ENCODE measurements at regions not wholly inside any gene's neighbourhood (a gene's known extent, or its start where the extent isn't known, plus 50 kb on each side); places are given as distances from the start of the nearest gene placed in this dataset.

DNA sequence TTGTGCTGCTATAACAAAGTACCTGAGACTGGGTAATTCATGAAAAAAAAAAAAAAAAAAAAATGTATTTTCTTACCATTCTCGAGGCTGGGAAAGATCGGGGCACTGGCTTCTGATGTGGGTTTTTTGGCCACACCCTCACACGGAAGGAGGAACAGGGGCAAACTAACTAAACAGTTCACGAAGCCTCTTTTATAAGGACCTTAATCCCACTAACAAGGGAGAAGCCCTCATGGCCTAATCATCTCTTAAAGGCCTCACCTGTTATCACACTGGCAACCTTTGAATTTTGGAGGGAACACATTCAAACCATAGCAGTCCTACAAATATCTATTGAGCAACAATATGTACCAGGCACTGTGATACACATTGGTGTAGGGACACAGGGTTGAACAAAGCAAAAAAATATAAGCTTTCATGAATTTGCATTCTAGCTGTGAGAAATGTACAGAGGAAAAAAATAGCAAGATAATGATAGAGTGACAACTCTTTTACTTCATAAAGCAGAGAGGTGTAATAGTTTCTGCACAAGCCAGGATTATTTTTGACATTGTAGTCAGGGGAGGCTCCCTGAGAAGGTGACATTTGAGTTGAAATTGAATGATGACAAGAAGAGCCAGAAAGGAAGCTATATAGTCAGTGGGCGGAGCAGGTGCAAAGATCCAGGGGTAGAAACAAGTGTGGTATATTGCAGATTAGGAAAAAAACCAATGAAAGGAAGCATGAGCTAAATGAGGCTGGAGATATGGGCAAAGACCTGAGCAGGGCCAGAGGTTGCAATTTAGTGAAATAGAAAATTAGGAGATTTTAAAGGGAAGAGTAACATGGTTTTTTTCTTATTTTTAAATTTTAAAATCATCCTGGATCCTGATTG is 68.1 kb upstream of the GRAMD2B start:
- DNase-seq: peak in 1 of 3 donors; percentile 16
- H3K27ac Mint-ChIP-seq: peak overlapping the region in 1 of 3 donors; percentile 1

DNA sequence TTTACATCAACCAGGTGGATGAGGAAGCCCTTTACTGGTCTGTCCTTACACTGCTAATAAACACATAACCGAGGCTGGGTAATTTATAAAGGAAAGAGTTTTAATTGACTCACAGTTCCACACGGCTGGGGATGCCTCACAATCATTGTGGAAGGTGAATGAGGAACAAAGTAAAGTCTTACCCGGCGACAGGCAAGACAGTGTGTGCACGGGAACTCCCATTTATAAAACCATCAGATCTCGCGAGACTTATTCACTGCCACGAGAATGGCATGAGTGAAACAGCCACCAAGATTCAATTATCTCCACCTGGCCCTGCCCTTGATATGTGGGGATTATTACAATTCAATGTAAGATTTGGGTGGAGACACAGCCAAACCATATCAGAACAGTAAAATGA is 67.3 kb upstream of the GRAMD2B start:
- Mint-ChIP-seq H3K9me3 (no peaks in the 10 kb centered on the region), H3K4me1 (peaks cover 0 to 12% (median 5%) of the 10 kb centered on the region in 4 donors), H3K27me3 (peaks cover 21% of the 10 kb centered on the region), H3K36me3 (no peaks in the 10 kb centered on the region), H3K4me3 (no peak overlapping the region), H3K27ac (no peak overlapping the region)
- no peak overlapping the region for H3K4me3 ChIP-seq (ENCODE audit: low read depth, low read length)
- H3K27ac ChIP-seq (ENCODE audit: insufficient read depth, low read length, poor library complexity, severe bottlenecking): no peak overlapping the region
- no peaks in the 10 kb centered on the region for H3K9me3 ChIP-seq (ENCODE audit: control insufficient read depth in 2 of 2, low read length in 2 of 2)
- no peaks in the 10 kb centered on the region for H3K36me3 ChIP-seq (ENCODE audit: control insufficient read depth, insufficient read depth, low read length)
- ATAC-seq (ENCODE audit: low read depth in 2 of 2) (no peak), DNase-seq (no peak)
- peaks cover 16% of the 10 kb centered on the region for H3K27me3 ChIP-seq (ENCODE audit: control insufficient read depth, insufficient read depth, low read length)
- H3K4me1 ChIP-seq (ENCODE audit: control insufficient read depth, insufficient read depth, low read length, poor library complexity, severe bottlenecking): no peaks in the 10 kb centered on the region

More for the DNA sequence above, 68.1 kb upstream of the GRAMD2B start:
- H3K27me3 ChIP-seq (ENCODE audit: control insufficient read depth, insufficient read depth, low read length): peaks cover 13% of the 10 kb centered on the region
- no peaks in the 10 kb centered on the region for H3K4me1 ChIP-seq (ENCODE audit: control insufficient read depth, insufficient read depth, low read length, poor library complexity, severe bottlenecking)
- no peak overlapping the region for H3K4me3 Mint-ChIP-seq
- no peaks in the 10 kb centered on the region for H3K36me3 Mint-ChIP-seq
- H3K36me3 ChIP-seq (ENCODE audit: control insufficient read depth, insufficient read depth, low read length): no peaks in the 10 kb centered on the region
- H3K4me1 Mint-ChIP-seq: peaks cover 0 to 12% (median 5%) of the 10 kb centered on the region in 4 donors
- no peak for ATAC-seq (ENCODE audit: low read depth in 2 of 2)
- no peak overlapping the region for H3K4me3 ChIP-seq (ENCODE audit: low read depth, low read length)
- no peak overlapping the region for H3K27ac ChIP-seq (ENCODE audit: insufficient read depth, low read length, poor library complexity, severe bottlenecking)
- H3K27me3 Mint-ChIP-seq: peaks cover 19% of the 10 kb centered on the region
- no peaks in the 10 kb centered on the region for H3K9me3 ChIP-seq (ENCODE audit: control insufficient read depth in 2 of 2, low read length in 2 of 2)
- H3K9me3 Mint-ChIP-seq: no peaks in the 10 kb centered on the region

DNA sequence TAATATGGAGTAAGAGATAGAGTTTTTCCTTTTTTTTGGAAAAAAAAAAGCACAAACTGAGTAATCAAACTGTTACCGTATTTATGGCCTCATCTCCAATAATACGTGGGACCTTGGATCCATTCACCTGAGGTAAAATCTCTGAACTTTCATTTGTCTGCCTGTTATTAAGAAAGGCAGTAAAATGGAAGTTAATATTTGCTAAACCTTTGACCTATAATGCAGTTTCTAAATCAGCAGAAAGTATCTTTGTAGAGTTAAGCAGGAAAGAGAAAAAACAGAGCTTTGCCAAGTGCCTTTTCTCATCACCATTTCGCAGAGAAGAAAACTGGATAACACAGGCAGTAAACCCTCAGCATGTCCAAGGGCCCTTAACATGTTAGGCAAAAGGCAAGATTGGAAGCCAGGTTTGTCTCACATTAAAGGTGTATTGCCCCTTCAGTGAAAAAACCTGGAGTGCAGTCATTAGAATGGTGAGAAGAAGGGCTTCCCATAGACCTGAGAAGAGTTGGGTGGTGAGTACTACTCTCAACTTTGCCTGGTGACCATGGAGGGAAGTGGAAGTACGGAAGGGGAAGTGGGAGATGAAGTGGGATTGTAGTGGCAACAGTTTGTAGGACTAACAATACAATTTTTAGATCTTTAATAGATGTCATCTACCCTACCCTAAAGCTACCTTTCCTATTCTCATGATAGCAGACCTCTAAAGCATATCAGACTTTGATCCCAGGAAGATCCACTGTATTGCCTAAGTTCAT is 65.4 kb upstream of the GRAMD2B start:
- Histone ChIP-seq H3K4me1 (ENCODE audit: control insufficient read depth, insufficient read depth, low read length, poor library complexity, severe bottlenecking) (no peaks in the 10 kb centered on the region), H3K4me3 (ENCODE audit: low read depth, low read length) (no peak overlapping the region), H3K36me3 (ENCODE audit: control insufficient read depth, insufficient read depth, low read length) (no peaks in the 10 kb centered on the region), H3K27ac (ENCODE audit: insufficient read depth, low read length, poor library complexity, severe bottlenecking) (no peak overlapping the region), H3K27me3 (ENCODE audit: control insufficient read depth, insufficient read depth, low read length) (peaks cover 21% of the 10 kb centered on the region), H3K9me3 (ENCODE audit: control insufficient read depth in 2 of 2, low read length in 2 of 2) (no peaks in the 10 kb centered on the region)
- Mint-ChIP-seq H3K4me3 (no peak overlapping the region), H3K27me3 (peaks cover 27% of the 10 kb centered on the region), H3K4me1 (peaks cover 0 to 12% (median 5%) of the 10 kb centered on the region in 4 donors), H3K36me3 (no peaks in the 10 kb centered on the region), H3K27ac (no peak overlapping the region), H3K9me3 (no peaks in the 10 kb centered on the region)
- DNase-seq (no peak), ATAC-seq (ENCODE audit: low read depth in 2 of 2) (no peak)

DNA sequence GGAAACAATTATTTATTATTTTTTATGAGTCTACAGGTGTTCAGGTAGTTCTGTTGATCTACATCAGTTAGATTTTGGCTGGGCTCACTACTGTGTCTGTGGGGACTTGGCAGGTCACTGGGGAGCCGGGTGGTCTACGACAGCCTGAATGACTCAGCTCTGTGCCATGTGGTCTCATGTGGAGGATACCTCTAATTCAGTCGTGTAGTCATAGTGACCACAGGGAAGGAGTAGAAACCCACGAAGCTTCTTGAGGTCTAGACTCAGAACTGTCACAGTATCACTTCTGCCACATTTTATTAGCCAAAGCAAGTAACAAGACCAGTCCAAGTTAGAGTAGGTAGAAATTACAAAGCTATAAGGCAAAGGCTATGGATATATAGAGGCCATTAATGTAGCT is 64.7 kb upstream of the GRAMD2B start:
- Mint-ChIP-seq H3K27me3 (peaks cover 29% of the 10 kb centered on the region), H3K4me3 (no peak overlapping the region), H3K36me3 (no peaks in the 10 kb centered on the region), H3K9me3 (no peaks in the 10 kb centered on the region), H3K4me1 (peaks cover 0 to 12% (median 5%) of the 10 kb centered on the region in 4 donors), H3K27ac (no peak overlapping the region)
- DNase-seq (no peak), ATAC-seq (ENCODE audit: low read depth in 2 of 2) (no peak)
- Histone ChIP-seq H3K9me3 (ENCODE audit: control insufficient read depth in 2 of 2, low read length in 2 of 2) (no peaks in the 10 kb centered on the region), H3K4me1 (ENCODE audit: control insufficient read depth, insufficient read depth, low read length, poor library complexity, severe bottlenecking) (no peaks in the 10 kb centered on the region), H3K27ac (ENCODE audit: insufficient read depth, low read length, poor library complexity, severe bottlenecking) (no peak overlapping the region), H3K36me3 (ENCODE audit: control insufficient read depth, insufficient read depth, low read length) (no peaks in the 10 kb centered on the region), H3K4me3 (ENCODE audit: low read depth, low read length) (no peak overlapping the region), H3K27me3 (ENCODE audit: control insufficient read depth, insufficient read depth, low read length) (peaks cover 23% of the 10 kb centered on the region)

DNA sequence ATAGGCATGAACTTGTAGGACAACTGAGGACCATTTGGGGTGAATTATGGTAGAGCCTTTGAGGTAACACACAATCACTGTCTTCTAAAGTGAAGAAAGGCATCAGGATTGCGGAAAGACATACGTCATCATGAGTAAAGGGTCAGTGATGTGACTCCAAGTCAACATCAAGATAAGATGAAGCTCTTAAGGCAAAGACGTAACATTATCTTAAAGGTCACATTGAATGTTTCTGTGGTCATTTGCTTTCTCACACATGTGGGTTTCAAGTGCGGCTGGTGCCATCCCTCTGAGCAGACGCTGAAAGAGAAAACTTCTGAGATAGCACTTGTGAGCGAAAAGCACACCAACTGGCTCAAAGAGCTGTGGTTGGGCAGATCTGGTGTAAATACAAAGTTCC is 63.3 kb upstream of the GRAMD2B start:
- Histone ChIP-seq H3K4me1 (ENCODE audit: control insufficient read depth, insufficient read depth, low read length, poor library complexity, severe bottlenecking) (no peaks in the 10 kb centered on the region), H3K27me3 (ENCODE audit: control insufficient read depth, insufficient read depth, low read length) (peaks cover 18% of the 10 kb centered on the region), H3K27ac (ENCODE audit: insufficient read depth, low read length, poor library complexity, severe bottlenecking) (no peak overlapping the region), H3K9me3 (ENCODE audit: control insufficient read depth in 2 of 2, low read length in 2 of 2) (no peaks in the 10 kb centered on the region), H3K4me3 (ENCODE audit: low read depth, low read length) (no peak overlapping the region), H3K36me3 (ENCODE audit: control insufficient read depth, insufficient read depth, low read length) (no peaks in the 10 kb centered on the region)
- ATAC-seq (ENCODE audit: low read depth in 2 of 2) (no peak), DNase-seq (no peak)
- no peak overlapping the region for H3K4me3 Mint-ChIP-seq
- peaks cover 32% of the 10 kb centered on the region for H3K27me3 Mint-ChIP-seq
- H3K4me1 Mint-ChIP-seq: peaks cover 0 to 3% (median 0%) of the 10 kb centered on the region in 4 donors
- no peaks in the 10 kb centered on the region for H3K9me3 Mint-ChIP-seq
- peak overlapping the region in 1 of 3 donors; percentile 62 for H3K27ac Mint-ChIP-seq
- H3K36me3 Mint-ChIP-seq: no peaks in the 10 kb centered on the region

DNA sequence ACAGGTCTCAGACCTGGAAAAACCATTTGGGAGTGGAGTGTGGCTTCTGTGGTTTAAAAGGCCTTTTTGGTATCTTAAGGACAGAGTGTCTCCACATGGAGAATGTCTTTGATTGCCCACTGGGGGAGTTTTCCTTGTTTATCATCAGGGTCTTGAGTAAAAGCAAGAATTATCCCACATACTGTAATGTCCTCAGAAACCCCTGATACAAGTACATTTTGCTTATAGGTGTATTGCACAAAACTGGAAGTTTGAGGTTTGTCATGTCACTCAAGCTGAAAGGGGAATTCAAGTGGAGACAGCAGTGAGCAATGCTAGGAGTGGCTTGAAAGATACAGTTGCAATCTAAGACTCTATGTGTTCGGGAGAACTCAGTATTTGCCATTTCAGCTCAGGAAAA is 62.7 kb upstream of the GRAMD2B start:
- Mint-ChIP-seq H3K36me3 (no peaks in the 10 kb centered on the region), H3K9me3 (no peaks in the 10 kb centered on the region), H3K27me3 (peaks cover 32% of the 10 kb centered on the region), H3K4me3 (no peak overlapping the region), H3K4me1 (no peaks in the 10 kb centered on the region), H3K27ac (no peak overlapping the region)
- Histone ChIP-seq H3K36me3 (ENCODE audit: control insufficient read depth, insufficient read depth, low read length) (no peaks in the 10 kb centered on the region), H3K9me3 (ENCODE audit: control insufficient read depth in 2 of 2, low read length in 2 of 2) (no peaks in the 10 kb centered on the region), H3K27me3 (ENCODE audit: control insufficient read depth, insufficient read depth, low read length) (peaks cover 14% of the 10 kb centered on the region), H3K4me1 (ENCODE audit: control insufficient read depth, insufficient read depth, low read length, poor library complexity, severe bottlenecking) (no peaks in the 10 kb centered on the region), H3K4me3 (ENCODE audit: low read depth, low read length) (no peak overlapping the region), H3K27ac (ENCODE audit: insufficient read depth, low read length, poor library complexity, severe bottlenecking) (no peak overlapping the region)
- ATAC-seq (ENCODE audit: low read depth in 2 of 2) (no peak), DNase-seq (no peak)

DNA sequence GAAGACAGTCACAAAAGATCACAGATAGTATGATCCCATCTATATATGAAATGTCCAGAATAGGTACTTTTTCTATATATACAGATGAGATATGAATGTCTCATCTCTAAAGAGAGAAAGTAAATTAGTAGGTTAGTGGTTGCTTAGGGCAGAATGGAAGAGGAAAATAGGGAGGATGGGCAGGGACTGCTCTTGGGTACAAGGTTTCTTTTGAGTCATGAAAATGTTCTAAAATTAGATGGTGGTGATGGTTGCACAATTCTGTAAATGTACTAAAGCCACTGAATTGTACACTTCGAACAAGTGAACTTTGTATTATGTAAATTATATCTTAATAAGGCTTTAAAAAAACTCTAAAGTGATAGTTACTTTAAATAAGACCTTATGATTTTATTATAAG is 59.6 kb upstream of the GRAMD2B start:
- no peaks in the 10 kb centered on the region for H3K36me3 Mint-ChIP-seq
- H3K9me3 ChIP-seq (ENCODE audit: control insufficient read depth in 2 of 2, low read length in 2 of 2): no peaks in the 10 kb centered on the region
- no peaks in the 10 kb centered on the region for H3K4me1 Mint-ChIP-seq
- H3K4me3 ChIP-seq (ENCODE audit: low read depth, low read length): no peak overlapping the region
- peaks cover 14% of the 10 kb centered on the region for H3K27me3 ChIP-seq (ENCODE audit: control insufficient read depth, insufficient read depth, low read length)
- H3K9me3 Mint-ChIP-seq: no peaks in the 10 kb centered on the region
- no peaks in the 10 kb centered on the region for H3K36me3 ChIP-seq (ENCODE audit: control insufficient read depth, insufficient read depth, low read length)
- no peak overlapping the region for H3K27ac Mint-ChIP-seq
- H3K27me3 Mint-ChIP-seq: peaks cover 19% of the 10 kb centered on the region
- ATAC-seq (ENCODE audit: low read depth in 2 of 2): no peak
- no peaks in the 10 kb centered on the region for H3K4me1 ChIP-seq (ENCODE audit: control insufficient read depth, insufficient read depth, low read length, poor library complexity, severe bottlenecking)
- no peak overlapping the region for H3K27ac ChIP-seq (ENCODE audit: insufficient read depth, low read length, poor library complexity, severe bottlenecking)
- no peak overlapping the region for H3K4me3 Mint-ChIP-seq
- no peak for DNase-seq
